ENCODE measurements at regions not wholly inside any gene's neighbourhood (a gene's known extent, or its start where the extent isn't known, plus 50 kb on each side); places are given as distances from the start of the nearest gene placed in this dataset.

DNA sequence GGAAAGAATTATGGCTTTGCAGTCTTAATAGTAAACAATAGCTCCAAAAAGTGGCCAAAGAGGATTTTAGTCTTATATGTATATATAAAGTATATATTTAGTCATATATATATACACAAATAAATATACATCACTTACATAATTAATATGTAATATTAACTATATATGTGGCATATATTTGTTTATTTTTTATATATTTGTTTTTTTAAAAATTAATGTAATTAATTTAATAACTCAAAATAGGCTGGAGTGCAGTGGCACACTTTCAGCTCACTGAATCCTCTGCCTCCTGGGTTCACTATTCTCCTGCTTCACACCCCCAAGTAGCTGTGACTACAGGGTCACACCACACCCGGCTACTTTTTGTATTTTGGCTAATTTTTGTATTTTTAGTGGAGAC is 532.6 kb downstream of the KCNT2 start:
- TF ChIP-seq, protein P1, sequence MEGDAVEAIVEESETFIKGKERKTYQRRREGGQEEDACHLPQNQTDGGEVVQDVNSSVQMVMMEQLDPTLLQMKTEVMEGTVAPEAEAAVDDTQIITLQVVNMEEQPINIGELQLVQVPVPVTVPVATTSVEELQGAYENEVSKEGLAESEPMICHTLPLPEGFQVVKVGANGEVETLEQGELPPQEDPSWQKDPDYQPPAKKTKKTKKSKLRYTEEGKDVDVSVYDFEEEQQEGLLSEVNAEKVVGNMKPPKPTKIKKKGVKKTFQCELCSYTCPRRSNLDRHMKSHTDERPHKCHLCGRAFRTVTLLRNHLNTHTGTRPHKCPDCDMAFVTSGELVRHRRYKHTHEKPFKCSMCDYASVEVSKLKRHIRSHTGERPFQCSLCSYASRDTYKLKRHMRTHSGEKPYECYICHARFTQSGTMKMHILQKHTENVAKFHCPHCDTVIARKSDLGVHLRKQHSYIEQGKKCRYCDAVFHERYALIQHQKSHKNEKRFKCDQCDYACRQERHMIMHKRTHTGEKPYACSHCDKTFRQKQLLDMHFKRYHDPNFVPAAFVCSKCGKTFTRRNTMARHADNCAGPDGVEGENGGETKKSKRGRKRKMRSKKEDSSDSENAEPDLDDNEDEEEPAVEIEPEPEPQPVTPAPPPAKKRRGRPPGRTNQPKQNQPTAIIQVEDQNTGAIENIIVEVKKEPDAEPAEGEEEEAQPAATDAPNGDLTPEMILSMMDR (IDR thresholded peaks at IDR 0.05; ENCODE audit: extremely low read depth in 1 of 2, insufficient read depth in 1 of 2, low read depth in 1 of 2, low read length in 2 of 2), result no peak
- no peak for TF ChIP-seq POLR2A (IDR thresholded peaks at IDR 0.05; ENCODE audit: low read depth, low read length)
- TF ChIP-seq GATA2 (IDR thresholded peaks at IDR 0.05; ENCODE audit: insufficient read depth, insufficient read length, low read depth, low read length), result no peak
- TF ChIP-seq EZH2 (IDR thresholded peaks at IDR 0.05; ENCODE audit: borderline replicate concordance, low read depth, low read length, severe bottlenecking), result no peak
- TF ChIP-seq POLR2AphosphoS5 (IDR thresholded peaks at IDR 0.05; ENCODE audit: insufficient read depth, low read depth, low read length), result no peak
